HG02884 (cell line): ENCODE measurements at regions not wholly inside any gene's neighbourhood (a gene's known extent, or its start where the extent isn't known, plus 50 kb on each side); places are given as distances from the start of the nearest gene placed in this dataset.
"Not testable (repeated sequence)": the region's sequence is repeated elsewhere in the genome, so short reads cannot be mapped to it uniquely, and the experiment has no call there.

Experiments used
- ATAC-seq: cut with Tn5 transposase; IDR thresholded peaks from one replicate; pipeline ENCODE4 v1.9.1; 2021; ENCODE audit warnings: mild to moderate bottlenecking, moderate library complexity; ENCODE audit not compliant: unreplicated experiment

DNA sequence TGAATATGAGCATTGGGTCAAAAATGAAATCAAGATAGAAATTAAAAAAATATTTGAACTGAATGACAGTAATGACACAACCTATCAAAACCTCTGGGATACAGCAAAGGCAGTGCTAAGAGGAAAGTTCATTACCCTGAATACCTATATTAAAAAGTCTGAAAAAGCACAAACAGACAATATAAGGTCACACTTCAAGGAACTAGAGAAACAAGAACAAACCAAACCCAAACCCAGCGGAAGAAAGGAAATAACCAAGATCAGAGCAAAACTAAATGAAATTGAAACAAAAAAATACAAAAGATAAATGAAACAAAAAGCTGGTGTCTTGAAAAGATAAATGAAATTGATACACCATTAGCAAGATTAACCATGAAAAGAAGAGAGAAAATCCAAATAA, 140.5 kb upstream of the MAN1A1 start:
- not testable (repeated sequence) for ATAC-seq

DNA sequence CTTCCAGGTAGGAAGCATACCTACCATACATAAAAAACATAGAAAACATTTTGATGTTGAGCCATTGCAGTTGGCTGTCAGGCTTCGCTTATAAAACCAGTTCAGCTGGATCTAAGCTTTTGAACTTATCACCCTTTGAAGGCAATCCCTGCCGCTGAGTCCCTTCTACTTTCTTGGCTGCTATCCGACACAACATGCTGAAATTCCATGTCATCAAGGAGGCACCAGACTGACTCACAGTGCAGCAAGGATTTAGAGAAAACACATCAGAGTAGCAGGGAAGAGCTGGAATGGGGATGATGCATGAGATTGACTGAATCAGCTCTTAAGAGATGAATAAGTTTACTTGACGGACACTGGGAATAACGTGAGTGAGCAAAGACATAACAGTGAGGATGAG, 135.0 kb upstream of the MAN1A1 start:
- ATAC-seq = no peak

DNA sequence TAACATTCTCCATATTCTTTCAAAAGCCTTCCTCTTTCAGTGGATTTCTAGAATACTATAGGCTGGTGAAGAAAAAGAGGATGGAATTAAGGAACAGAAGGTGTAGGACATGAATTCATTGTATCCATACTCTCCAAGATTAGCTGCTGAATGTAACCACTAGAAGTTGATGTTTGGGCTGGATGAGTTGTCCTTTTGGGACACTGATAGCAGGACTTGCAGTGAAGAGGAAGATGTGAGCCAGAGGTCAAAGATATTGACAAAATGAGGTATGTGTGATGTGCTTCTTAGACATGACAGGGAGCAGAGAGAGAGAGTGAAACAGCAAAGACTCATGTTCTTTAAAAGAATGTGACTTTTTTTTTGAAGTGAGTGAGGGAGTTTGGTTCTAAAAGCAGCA, 134.3 kb upstream of the MAN1A1 start:
- ATAC-seq = no peak

DNA sequence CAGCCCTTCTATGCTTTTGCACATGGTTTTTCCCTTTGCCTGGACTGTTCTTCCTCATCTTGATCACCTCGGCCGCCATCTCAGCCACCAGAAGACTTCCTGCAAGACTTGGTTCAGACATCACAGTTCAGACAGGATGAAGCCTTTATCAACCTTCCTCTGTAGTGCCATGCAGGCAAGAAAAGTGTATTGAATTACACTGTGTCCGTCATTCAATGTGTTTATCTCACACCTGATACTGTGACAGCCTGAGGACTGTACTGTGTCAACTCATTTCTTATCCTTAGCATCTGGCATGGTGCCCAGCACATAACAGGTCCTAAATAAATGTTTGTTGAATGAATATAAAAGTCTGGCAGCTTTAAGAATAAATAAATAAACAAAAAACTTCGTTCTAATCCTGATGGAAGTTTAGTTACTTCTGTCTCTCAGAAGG, 133.3 kb upstream of the MAN1A1 start:
- no peak for ATAC-seq

DNA sequence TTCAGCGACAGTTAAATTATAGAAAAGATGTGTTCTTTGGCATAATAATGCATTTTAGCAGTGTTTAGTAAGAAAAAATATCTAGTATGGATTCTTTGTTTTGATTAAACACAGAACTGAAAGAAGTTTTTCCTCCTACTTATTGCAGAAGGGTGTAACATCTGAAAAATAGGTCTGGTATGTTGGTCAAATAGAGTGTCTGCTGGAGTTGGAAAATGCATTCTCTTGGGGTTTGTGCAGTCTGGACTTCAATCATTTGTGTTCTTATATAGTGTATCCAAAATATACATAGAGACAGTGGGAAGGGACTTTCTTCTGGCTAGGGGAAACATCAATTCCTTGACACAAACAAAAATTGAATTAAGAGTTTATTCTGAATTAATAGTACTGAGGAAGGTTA, 132.4 kb upstream of the MAN1A1 start:
- no peak for ATAC-seq

DNA sequence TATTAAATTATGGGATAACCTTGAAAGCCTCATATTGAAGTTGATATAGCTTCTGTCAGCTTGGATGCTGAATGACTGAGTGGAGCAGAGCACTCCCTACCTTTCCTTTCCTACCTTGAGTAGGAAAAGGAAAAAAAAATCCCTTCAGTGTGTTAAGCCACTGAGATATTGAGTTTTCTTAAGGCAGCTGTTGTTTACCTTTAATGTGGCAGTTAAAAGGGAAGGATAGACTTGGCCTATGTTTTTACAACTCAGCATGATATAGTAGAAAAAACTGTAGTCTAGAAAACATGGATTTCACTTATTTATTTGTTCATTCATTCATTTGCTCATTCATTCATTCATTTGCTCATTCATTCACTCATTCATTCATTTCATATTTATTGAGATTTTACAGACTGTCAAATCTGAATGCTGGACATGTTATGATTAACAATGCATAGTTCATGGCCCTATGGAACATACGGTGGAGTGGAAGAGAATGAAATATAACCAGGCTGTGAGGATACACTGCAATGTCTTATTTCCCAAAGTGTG, 131.5 kb upstream of the MAN1A1 start:
- no peak for ATAC-seq

DNA sequence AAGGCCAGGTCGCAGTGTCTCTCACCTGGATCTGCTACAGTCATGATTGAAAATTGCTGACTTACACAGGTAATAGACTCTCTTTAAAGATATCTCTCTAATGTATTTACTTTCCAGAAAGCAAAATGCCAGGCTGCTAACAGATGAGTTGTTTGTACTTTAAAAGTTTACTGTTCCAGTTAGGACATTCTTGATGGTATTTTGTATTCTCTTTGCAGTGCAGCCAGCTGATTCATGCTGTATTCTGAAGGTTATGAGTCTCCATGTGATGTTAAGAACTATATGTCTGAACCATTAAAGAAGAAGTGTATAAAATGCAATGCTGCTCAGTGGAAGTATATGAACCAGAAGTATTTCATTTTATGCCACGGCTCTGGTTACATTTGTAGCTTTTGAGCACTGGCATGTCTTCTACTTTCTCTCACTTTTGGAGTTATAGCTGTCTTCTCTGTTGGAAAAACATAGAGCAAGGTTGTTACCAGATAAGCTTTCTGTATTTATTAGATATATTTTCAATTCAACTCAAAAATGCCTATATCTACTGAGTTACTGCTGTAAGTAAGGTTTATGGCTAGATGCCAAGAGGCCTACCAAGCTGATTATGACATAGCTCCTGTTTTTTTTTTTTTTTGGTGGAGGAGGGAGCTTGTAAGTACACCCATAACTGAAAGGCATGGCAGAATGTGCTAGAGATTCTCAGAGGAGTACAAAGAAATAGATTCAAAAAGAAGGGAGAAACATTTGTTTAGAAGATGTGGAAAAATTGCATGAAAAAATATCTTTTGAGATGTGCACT, 130.5 kb upstream of the MAN1A1 start:
- no peak for ATAC-seq

DNA sequence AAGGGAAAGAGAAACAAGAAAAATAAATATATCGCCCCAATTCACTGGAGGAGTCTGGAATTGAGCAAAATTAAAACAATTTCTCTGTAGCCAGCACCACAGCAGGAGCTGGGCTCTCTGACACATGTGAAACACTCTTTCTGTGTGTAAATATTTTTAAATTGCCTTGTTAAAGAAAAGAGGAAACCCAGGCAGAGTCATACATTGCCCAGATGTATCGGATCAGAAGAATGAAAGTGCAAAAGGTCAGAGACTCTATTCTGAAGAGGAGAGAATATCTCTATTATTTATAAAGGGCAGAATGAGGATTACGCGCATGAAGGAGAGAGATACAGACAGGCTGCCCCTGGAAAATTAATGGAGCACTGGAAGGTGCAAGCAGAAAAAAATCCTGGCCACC, 127.0 kb upstream of the MAN1A1 start:
- ATAC-seq = peak; percentile 81

DNA sequence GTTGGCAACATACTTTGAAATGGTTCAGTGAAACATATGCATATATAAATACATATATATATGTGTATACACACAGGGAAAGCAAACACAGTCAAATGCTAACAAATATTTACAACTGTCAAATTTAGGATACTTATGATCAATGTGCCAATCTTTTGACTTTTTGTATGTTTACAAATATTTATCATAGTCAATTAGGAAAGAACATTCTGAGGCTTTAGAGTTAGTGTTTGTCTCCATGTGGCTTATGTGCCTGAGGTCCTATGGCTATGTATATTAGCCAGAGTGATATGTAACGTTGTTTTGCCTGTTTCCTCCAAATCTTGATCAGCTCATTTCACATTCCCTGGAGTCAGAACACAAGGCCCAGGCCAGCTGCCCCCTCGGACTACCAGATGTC, 126.5 kb upstream of the MAN1A1 start:
- no peak for ATAC-seq

DNA sequence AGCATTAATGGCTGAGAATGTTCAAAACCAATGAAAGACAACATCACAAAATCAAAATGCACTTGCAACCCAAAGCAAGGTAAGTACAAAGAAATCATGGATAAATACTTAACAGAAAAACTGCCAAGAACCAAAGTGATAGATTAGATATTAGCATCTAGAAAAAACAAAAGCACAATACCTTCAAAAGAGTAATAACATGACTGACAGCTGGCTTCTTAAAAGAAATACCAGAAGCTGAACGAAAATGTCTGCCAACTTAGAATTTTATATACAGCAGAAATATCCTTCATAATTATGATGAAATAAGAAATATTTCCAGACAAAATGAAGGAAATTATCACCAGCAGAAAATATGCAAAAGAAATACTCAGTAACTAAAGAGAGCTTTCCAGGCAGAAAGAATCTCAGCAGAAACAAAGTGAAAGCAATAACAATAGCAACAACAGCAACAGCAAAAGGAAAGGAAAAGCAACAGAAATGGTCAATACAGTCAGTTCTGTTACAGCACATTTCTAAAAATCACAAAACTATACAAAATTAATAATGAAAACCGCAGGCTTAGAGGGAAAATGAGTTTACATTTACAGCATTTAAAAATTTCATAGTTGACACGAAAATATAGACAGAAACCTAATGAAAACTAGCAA, 121.5 kb upstream of the MAN1A1 start:
- no peak for ATAC-seq

DNA sequence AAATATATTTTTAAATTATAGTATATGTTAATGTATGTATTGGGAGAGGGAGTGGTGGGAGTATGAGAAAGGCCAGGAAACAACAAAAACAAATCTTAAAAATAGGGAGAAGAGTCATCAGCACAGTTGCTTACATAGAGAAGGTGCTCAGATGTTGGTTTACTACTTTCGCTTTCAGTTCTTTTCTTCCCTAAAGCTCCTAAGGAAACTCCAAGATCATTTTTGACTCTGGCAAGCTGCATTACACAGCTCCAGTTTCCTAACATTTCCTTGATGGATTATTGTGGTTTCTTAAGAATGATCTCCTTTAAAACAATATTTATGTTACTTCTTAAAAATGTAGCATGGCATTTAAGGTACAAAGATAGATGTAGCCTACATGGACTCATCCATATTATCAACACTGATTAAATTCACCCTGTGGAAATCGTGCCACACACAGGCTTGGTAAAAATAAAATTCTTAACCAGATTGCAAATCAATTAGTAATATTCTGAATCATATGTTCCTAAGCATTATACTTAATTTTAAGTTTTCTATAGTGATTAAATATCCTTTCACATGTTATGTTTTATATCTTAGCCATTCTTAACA, 118.0 kb upstream of the MAN1A1 start:
- ATAC-seq = no peak

DNA sequence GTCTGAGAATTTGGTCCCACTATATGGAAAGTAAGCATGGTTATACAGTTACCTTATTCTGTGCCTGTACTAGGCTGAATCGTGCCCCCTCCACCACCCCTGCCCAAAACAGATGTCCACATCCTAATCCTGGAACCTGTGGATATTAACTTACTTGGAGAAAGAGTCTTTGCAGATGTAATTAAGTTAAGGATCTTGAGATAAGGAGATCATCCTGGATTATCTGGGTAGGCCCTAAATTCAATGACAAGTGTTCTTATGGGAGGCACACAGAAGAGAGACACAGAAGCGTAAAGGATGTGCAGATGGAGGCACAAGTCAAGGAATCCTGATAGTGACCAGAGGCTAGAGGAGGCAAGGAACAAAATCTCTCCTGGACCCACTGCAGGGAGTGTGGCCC, 116.7 kb upstream of the MAN1A1 start:
- no peak for ATAC-seq

DNA sequence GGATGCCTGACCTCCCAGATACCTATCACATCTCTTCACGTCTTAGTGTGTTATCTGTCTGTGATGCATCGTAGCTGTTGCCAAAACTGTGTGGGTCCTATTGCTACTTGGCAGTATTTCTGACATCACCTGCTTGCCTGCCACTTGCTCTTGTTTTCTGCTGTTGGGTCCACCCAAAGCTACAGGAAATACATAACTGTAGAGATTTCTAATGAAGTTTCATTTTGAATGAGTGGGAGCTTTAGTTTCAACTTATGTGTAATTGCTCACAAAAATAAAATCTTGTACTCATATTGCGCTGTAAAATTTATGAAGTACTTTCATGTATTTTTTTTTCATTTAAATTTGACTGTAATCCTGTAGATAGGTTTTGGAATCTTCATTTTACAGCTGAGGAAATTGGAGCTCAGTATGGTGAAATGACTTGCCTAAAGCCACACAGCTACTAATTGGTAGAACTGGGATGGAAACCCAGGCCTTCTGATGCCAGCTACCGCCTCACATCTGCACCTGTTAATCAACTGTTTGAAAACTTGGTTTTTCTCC, 113.6 kb upstream of the MAN1A1 start:
- ATAC-seq = peak; percentile 85

DNA sequence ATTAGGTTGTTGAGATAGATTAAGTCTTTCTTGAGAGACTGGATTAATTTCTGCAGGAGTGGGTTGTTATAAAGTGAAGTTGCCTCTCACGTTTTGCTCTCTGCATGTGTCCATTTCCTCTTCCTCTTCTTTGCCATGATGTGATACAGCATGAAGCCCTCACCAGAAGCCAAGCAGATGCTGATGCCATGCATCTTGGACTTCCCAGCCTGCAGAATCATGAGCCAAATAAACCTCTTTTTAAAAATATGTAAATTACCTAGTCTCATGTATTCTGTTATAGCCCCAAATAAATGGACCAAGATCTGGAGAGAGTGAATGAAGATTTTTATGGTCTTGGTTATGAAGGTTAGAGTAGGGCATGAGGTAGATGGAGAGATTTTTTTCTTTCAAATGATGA, 111.6 kb upstream of the MAN1A1 start:
- no peak for ATAC-seq

DNA sequence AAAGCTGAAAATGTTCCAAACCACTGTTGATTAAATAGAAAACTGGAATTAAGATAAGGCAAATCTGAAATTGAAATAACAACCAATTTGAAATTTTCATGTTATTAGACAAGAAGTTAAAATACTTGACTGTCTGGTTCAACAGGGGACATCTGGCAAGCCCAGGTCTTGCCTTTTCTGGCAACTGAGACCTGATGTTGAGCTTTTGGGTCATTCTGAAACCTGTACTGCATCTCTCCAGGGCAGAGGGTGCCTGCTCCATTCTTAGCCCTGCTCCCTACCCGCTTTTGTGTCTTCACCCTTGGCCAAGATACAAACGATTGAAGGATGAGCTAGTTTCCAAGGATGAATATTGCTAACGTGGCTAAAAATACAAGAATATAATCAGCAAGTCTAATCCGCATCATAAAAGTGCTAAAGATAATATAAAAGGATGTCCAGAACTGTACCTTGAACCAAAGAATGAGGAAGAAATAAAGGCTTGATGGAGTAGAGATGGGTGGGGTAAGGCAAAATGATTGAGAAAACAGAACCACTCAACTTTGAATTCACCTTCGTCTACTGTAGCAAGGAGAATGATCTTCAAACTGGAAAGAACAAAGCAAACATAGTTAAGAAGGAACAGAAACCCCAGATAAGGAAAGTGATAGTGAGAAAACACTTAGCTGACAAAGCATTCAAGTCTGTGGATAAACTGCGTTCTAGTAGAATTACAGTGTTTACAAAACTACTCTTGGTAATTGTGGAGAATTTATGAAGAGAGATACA, 109.8 kb upstream of the MAN1A1 start:
- peak; percentile 57 for ATAC-seq

DNA sequence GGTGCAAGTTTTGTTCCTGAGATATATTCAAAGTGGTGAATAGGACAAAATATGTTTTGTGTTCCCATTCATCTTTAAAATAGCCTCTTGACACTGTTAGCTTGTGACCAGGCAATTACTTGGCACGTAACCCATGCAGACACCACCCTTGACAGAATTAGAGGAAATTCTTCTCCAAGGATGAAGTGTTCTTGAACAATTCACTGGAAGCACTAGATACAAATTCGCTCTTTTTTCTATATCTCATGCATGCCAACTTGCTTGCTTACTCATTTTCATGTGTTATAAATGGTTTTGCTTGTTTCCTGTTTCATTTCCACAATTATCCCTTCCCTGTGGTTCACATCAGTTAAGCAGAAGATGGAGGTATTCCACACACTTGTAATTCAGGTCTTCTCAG, 105.2 kb upstream of the MAN1A1 start:
- no peak for ATAC-seq

DNA sequence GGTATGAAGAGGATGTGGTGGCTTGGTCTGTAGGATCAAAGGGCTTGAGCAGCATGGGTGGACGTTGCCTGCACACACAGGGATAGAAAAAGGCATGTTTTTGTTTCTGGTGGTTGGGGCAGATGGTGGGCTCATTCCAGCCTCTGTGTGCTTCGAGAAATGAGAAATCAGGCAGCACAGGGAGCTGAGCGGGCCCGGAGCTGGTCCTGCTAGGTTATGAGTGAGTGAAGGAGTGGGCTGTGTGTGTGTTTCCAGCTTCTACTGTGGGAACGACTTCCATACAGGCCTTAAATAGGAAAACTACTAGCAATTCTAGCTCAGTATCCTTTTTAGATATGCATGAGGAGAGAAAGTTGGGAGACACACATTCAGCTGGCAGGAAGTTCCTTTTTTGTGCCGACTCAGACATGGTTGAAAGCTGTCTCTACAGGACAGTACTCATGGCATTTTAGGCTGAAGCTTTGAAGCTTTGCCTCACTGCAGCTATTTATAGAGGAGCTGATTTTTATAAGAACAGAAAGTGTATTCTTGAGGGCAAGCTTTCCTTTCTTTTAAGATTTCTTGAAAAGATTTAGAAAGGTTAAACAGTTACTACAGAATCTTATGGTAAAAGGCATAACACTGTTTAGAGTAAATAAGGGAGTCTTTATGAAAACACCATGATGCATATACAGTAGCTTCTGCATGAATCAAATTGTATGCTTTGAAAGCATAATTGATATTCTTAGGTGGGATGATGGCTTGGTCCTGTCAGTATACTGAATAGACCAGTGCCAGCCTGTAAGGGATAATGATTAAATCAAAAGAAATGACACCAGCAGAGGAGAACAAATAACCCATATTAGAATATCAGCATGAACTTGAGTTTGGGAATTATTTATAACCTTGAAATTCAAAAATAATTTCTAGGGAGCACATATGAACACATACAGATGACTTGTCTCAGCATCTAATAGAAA, 104.0 kb upstream of the MAN1A1 start:
- no peak for ATAC-seq

DNA sequence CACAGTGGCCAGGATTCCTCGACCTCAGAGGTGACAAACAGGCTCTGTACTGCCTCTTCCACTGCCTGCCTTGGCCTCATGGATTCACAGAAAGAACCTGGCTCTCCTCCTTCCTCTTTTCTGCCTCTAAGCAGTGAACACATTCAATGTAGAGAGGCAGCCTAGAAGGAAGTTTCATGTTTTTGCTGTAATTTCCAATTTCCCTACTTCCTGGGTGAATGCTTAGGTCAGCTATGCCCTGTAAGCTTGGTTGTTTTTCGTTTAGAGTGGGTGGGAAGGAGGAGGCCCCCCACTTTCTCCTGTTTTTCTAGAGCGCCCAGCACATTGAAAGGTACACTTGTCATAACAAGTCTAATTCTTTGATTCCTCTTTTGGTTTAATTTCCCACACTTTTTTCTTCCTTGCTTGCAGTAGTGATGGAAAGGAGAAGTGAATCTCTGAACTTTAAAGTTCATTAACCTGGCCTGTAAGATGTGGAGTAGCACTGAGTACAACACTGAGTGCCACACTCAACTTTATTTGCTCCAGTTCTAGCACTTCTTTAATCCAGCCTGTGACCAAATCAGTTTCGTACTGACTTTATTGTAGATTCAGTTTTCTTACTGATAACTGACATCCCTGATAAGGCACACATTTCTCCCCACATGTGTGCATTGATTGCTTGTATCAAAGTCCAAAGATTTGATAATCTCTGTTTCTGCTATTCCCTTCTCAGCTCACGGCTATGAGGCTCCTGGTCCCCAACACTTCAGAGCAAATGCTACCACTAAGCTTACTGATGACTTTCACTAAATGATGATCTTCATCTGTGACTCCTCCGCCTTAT, 100.0 kb upstream of the MAN1A1 start:
- ATAC-seq = no peak

DNA sequence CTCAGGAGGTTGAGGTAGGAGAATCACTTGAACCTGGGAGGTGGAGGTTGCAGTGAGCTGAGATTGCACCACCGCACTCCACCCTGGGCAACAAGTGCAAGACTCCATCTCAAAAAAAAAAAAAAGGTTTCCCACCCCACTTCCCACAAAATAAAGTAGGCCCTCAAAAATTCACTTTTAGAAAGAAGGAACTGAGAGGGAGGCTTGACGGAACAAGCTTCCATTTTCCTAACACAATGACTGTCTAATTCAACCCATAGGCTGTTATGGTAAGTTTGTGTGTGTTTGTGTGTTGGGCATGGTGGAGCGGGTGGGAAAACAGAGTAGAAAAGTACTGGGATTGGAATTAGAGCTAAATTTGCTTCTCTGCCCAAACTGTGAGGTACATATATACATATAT, 98.4 kb upstream of the MAN1A1 start:
- no peak for ATAC-seq
